Colonic mucosa (tissue), 4 donors: ENCODE measurements at regions not wholly inside any gene's neighbourhood (a gene's known extent, or its start where the extent isn't known, plus 50 kb on each side); places are given as distances from the start of the nearest gene placed in this dataset.

Experiments used
- DNase-seq: peaks from one replicate; pipeline ENCODE4 v3.0.0-alpha.2; 2020
- H3K27ac ChIP-seq: fragments of 200-600 bp; one replicate; pipeline ENCODE4 v1.8.0; 2021
- H3K27me3 ChIP-seq: fragments of 200-600 bp; one replicate; pipeline ENCODE4 v1.8.0; 2021
- H3K36me3 ChIP-seq: fragments of 200-600 bp; one replicate; pipeline ENCODE4 v1.8.0; 2021
- H3K4me1 ChIP-seq: fragments of 200-600 bp; one replicate; pipeline ENCODE4 v1.8.0; 2021; ENCODE audit warnings: mild to moderate bottlenecking
- H3K4me3 ChIP-seq: fragments of 200-600 bp; one replicate; pipeline ENCODE4 v1.8.0; 2021
- H3K9ac ChIP-seq, 2 donors: one replicate each; pipeline ENCODE4 v1.7.0; 2013; ENCODE audit warnings: control low read depth in 2 of 2, low read depth in 2 of 2, low read length in 2 of 2
- H3K9me3 ChIP-seq: fragments of 200-600 bp; one replicate; pipeline ENCODE4 v1.8.0; 2021
- CTCF ChIP-seq: fragments of 200-600 bp; IDR thresholded peaks from one replicate; pipeline ENCODE4 v1.8.0; 2022; ENCODE audit warnings: antibody characterized with exemption, mild to moderate bottlenecking
- intact Hi-C: fragments of 100-400 bp; cut with DNase I; formaldehyde crosslinking; loops from one replicate; pipeline ENCODE4 v1.14.1; 2022
- donor health status: healthy.
- donor health status: DM: no; HTN: no; CAD: no.
- donor health status: DM: no; HTN: no; CAD: no.

- intact Hi-C loops, result no loop called here
- H3K9me3 ChIP-seq, result no peaks in the 10 kb centered on the region
- no peak overlapping the region for H3K9ac ChIP-seq
- TF ChIP-seq CTCF, result no peak
- DNase-seq, result no peak
- H3K4me3 ChIP-seq, result no peak overlapping the region
- H3K27me3 ChIP-seq, result no peaks in the 10 kb centered on the region
- no peaks in the 10 kb centered on the region for H3K4me1 ChIP-seq
- no peak overlapping the region for H3K27ac ChIP-seq
- no peaks in the 10 kb centered on the region for H3K36me3 ChIP-seq
These were observed 232.3 kb upstream of the ITGA4 start for GRCh38 chr2:181224866-181225265.

- no peak for DNase-seq
- Histone ChIP-seq H3K9ac (no peak overlapping the region), H3K27ac (no peak overlapping the region), H3K27me3 (no peaks in the 10 kb centered on the region), H3K4me1 (no peaks in the 10 kb centered on the region), H3K4me3 (no peak overlapping the region), H3K36me3 (no peaks in the 10 kb centered on the region), H3K9me3 (no peaks in the 10 kb centered on the region)
- no peak for TF ChIP-seq CTCF
- intact Hi-C loops, result no loop called here
These were observed 228.5 kb upstream of the ITGA4 start for GRCh38 chr2:181228661-181229060.

- DNase-seq, result no peak
- Histone ChIP-seq H3K27me3 (no peaks in the 10 kb centered on the region), H3K9ac (no peak overlapping the region), H3K9me3 (no peaks in the 10 kb centered on the region), H3K4me3 (no peak overlapping the region), H3K4me1 (no peaks in the 10 kb centered on the region), H3K27ac (no peak overlapping the region), H3K36me3 (no peaks in the 10 kb centered on the region)
- TF ChIP-seq CTCF, result no peak
- intact Hi-C loops, result no loop called here
These were observed 226.0 kb upstream of the ITGA4 start for GRCh38 chr2:181231151-181231550.

- no peak for DNase-seq
- H3K9ac ChIP-seq, result no peak overlapping the region
- no peak for TF ChIP-seq CTCF
- H3K4me1 ChIP-seq, result no peaks in the 10 kb centered on the region
- intact Hi-C loops, result no loop called here
- no peak overlapping the region for H3K27ac ChIP-seq
- no peak overlapping the region for H3K4me3 ChIP-seq
- H3K36me3 ChIP-seq, result no peaks in the 10 kb centered on the region
- H3K9me3 ChIP-seq, result no peaks in the 10 kb centered on the region
- no peaks in the 10 kb centered on the region for H3K27me3 ChIP-seq
These were observed 225.1 kb upstream of the ITGA4 start for GRCh38 chr2:181231886-181232621.

- Histone ChIP-seq H3K27ac (no peak overlapping the region), H3K27me3 (no peaks in the 10 kb centered on the region), H3K4me1 (no peaks in the 10 kb centered on the region), H3K9me3 (no peaks in the 10 kb centered on the region), H3K36me3 (no peaks in the 10 kb centered on the region), H3K9ac (no peak overlapping the region), H3K4me3 (no peak overlapping the region)
- no peak for DNase-seq
- no peak for TF ChIP-seq CTCF
- intact Hi-C loops, result no loop called here
These were observed 222.7 kb upstream of the ITGA4 start for GRCh38 chr2:181234487-181234891.
